DND-41 (cell line): ENCODE measurements at regions not wholly inside any gene's neighbourhood (a gene's known extent, or its start where the extent isn't known, plus 50 kb on each side); places are given as distances from the start of the nearest gene placed in this dataset.

Experiments used
- ATAC-seq: fragments of 200-7000 bp; cut with Tn5 transposase; 3 replicates; pipeline ENCODE4 v1.9.1; 2021; ENCODE audit warnings: low read depth; ENCODE audit not compliant: insufficient read depth
- DNase-seq: peaks from one replicate; pipeline ENCODE4 v3.0.0-alpha.2; 2020
- H2AFZ ChIP-seq: 2 replicates; pipeline ENCODE4 v1.6.0; 2012; ENCODE audit warnings: low read depth, low read length
- H3K27ac ChIP-seq: 2 replicates; pipeline ENCODE4 v1.5.1; 2012; ENCODE audit warnings: low read length, inconsistent platforms
- H3K27me3 ChIP-seq: fragments of 200-600 bp; sonication (generic); 2 replicates; pipeline ENCODE4 v1.6.0; 2012; ENCODE audit warnings: low read length, mild to moderate bottlenecking, inconsistent platforms; ENCODE audit not compliant: insufficient read depth, poor library complexity
- H3K36me3 ChIP-seq: 2 replicates; pipeline ENCODE4 v1.5.1; 2012; ENCODE audit warnings: low read length, inconsistent platforms; ENCODE audit not compliant: insufficient read depth
- H3K4me1 ChIP-seq: 2 replicates; pipeline ENCODE4 v1.5.1; 2012; ENCODE audit warnings: mild to moderate bottlenecking, low read length; ENCODE audit not compliant: insufficient read depth
- H3K4me2 ChIP-seq: 2 replicates; pipeline ENCODE4 v1.6.0; 2012; ENCODE audit warnings: mild to moderate bottlenecking, moderate library complexity, low read length, inconsistent platforms; ENCODE audit not compliant: insufficient read depth
- H3K4me3 ChIP-seq, 2 experiments: fragments of 200-600 bp in 1 of 2; shearing (Covaris generic) in 1 of 2; 2 replicates each; pipeline ENCODE4 v1.5.1; 2012 to 2016; ENCODE audit warnings: inconsistent platforms in 2 of 2, low read length in 2 of 2, mild to moderate bottlenecking in 2 of 2, low read depth in 1 of 2, moderate library complexity in 1 of 2
- H3K79me2 ChIP-seq: 2 replicates; pipeline ENCODE4 v1.6.0; 2012; ENCODE audit warnings: low read length, inconsistent platforms; ENCODE audit not compliant: insufficient read depth
- H3K9ac ChIP-seq: 2 replicates; pipeline ENCODE4 v1.6.0; 2012; ENCODE audit warnings: low read depth, mild to moderate bottlenecking, inconsistent platforms, low read length, moderate library complexity
- H3K9me3 ChIP-seq: 2 replicates; pipeline ENCODE4 v1.5.1; 2012; ENCODE audit warnings: low read length, moderate library complexity, mild to moderate bottlenecking, inconsistent platforms; ENCODE audit not compliant: insufficient read depth, severe bottlenecking
- H4K20me1 ChIP-seq: 2 replicates; pipeline ENCODE4 v1.6.0; 2012; ENCODE audit warnings: low read length; ENCODE audit not compliant: insufficient read depth
- CTCF ChIP-seq: IDR thresholded peaks from 2 replicates; pipeline ENCODE4 v1.5.1; 2012; ENCODE audit warnings: borderline replicate concordance, low read length, moderate library complexity, mild to moderate bottlenecking; ENCODE audit not compliant: poor library complexity, severe bottlenecking; ENCODE audit errors: extremely low read depth
- EZH2 ChIP-seq: IDR thresholded peaks from 3 replicates; pipeline ENCODE4 v1.6.1; 2012; ENCODE audit warnings: borderline replicate concordance, low read depth, mild to moderate bottlenecking, moderate library complexity, low read length, inconsistent platforms; ENCODE audit not compliant: severe bottlenecking

GRCh38 chr2:62402156-62402555 lies 103.8 kb downstream of the TMEM17 start:
- Histone ChIP-seq H3K36me3 (no peaks in the 10 kb centered on the region), H3K79me2 (no peaks in the 10 kb centered on the region), H3K27me3 (no peaks in the 10 kb centered on the region), H3K9ac (no peak overlapping the region), H3K4me2 (no peak overlapping the region), H3K4me3 (no peak overlapping the region), H3K4me1 (no peaks in the 10 kb centered on the region), H3K9me3 (no peaks in the 10 kb centered on the region), H4K20me1 (no peaks in the 10 kb centered on the region), H3K27ac (no peak overlapping the region), H2AFZ (no peak overlapping the region)
- ATAC-seq, result no peak
- TF ChIP-seq EZH2 (no peak), CTCF (no peak)
- DNase-seq, result no peak

- DNase-seq (no peak), ATAC-seq (no peak)
- Histone ChIP-seq H3K79me2 (no peaks in the 10 kb centered on the region), H3K36me3 (no peaks in the 10 kb centered on the region), H3K27ac (no peak overlapping the region), H3K9ac (no peak overlapping the region), H3K9me3 (no peaks in the 10 kb centered on the region), H3K4me1 (no peaks in the 10 kb centered on the region), H3K4me3 (no peak overlapping the region), H3K27me3 (no peaks in the 10 kb centered on the region), H2AFZ (no peak overlapping the region), H4K20me1 (no peaks in the 10 kb centered on the region), H3K4me2 (no peak overlapping the region)
- no peak for TF ChIP-seq CTCF
- TF ChIP-seq EZH2, result no peak
Observed at GRCh38 chr2:62398356-62398755, 107.6 kb downstream of the TMEM17 start.

DNA sequence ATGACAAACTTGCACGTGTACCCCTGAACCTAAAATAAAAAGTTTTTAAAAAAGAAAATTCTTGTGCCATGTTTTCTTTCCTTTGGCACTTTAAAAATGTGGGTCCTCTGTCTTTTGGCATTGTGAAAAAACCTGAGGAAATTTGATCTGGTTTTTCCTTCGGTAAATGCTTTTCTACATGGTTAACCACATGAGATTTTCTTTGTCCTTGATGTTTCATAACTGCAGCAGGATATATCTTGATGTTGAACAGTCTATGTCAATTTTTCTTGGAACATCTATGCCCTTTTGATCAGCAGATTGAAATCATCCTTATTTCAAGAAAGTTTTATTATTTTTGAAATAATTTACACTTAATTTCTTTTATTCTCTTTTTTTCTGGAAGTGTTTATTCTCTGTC lies 109.1 kb downstream of the TMEM17 start:
- Histone ChIP-seq H2AFZ (no peak overlapping the region), H3K4me3 (no peak overlapping the region), H3K9ac (no peak overlapping the region), H3K4me1 (no peaks in the 10 kb centered on the region), H4K20me1 (no peaks in the 10 kb centered on the region), H3K36me3 (no peaks in the 10 kb centered on the region), H3K4me2 (no peak overlapping the region), H3K79me2 (no peaks in the 10 kb centered on the region), H3K9me3 (no peaks in the 10 kb centered on the region), H3K27me3 (no peaks in the 10 kb centered on the region), H3K27ac (no peak overlapping the region)
- ATAC-seq, result no peak
- no peak for DNase-seq
- no peak for TF ChIP-seq EZH2
- TF ChIP-seq CTCF, result no peak

- H3K27ac ChIP-seq, result no peak overlapping the region
- ATAC-seq, result no peak
- TF ChIP-seq CTCF (no peak), EZH2 (no peak)
Observed at GRCh38 chr2:62393293-62393692, 112.7 kb downstream of the TMEM17 start.

More at GRCh38 chr2:62393293-62393692, 112.7 kb downstream of the TMEM17 start:
- DNase-seq, result no peak
- Histone ChIP-seq H3K4me3 (no peak overlapping the region), H3K9ac (no peak overlapping the region), H4K20me1 (no peaks in the 10 kb centered on the region), H3K36me3 (no peaks in the 10 kb centered on the region), H2AFZ (no peak overlapping the region), H3K27me3 (no peaks in the 10 kb centered on the region), H3K4me1 (no peaks in the 10 kb centered on the region), H3K9me3 (no peaks in the 10 kb centered on the region), H3K79me2 (no peaks in the 10 kb centered on the region), H3K4me2 (no peak overlapping the region)
